ENCODE measurements at regions not wholly inside any gene's neighbourhood (a gene's known extent, or its start where the extent isn't known, plus 50 kb on each side); places are given as distances from the start of the nearest gene placed in this dataset.

DNA sequence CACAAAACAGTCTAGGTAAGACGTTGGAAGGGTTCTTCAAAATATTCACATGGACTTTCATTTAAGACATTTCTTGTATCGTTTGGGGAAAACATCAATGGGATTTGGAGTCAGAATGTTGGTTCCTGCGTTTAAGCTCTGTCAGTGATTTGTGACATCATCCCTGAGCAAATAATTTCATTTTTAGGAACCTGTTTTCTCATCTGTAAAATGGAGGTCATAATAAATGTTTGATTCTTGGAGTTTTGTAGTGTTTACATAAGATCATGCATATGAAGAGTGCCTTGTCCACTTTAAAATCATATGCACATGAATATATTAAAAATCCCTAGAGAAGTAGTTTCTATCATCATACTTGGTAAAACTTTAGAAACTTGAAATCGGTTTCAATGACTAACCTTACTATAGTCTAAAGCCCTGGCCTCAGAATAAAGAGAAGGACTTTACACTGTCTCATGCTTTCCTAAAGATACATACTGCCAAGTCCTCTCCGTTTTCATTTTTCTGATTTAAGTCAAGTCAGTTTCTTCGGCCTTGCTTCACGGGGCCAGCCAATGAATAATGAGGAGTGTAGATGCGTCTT lies 178.4 kb downstream of the ADSS2 start:
- no peak for TF ChIP-seq EZH2 (IDR thresholded peaks at IDR 0.05)
- no peak for TF ChIP-seq POLR2AphosphoS5 (IDR thresholded peaks at IDR 0.05; ENCODE audit: borderline replicate concordance, low read depth, low read length)

All from SK-N-MC (cell line).